ENCODE measurements at regions not wholly inside any gene's neighbourhood (a gene's known extent, or its start where the extent isn't known, plus 50 kb on each side); places are given as distances from the start of the nearest gene placed in this dataset.

GRCh38 chr7:13321316-13321715 lies 633.9 kb downstream of the ARL4A start:
- H3K36me3 ChIP-seq (ENCODE audit: control insufficient read depth, insufficient read depth, low read length), result no peaks in the 10 kb centered on the region
- no peak for DNase-seq
- H3K9ac ChIP-seq (ENCODE audit: low read length), result no peak overlapping the region
- no peak overlapping the region for H3K18ac ChIP-seq (ENCODE audit: low read length)
- H2BK5ac ChIP-seq (ENCODE audit: low read length), result no peak overlapping the region
- H3K79me2 ChIP-seq (ENCODE audit: control insufficient read depth, insufficient read depth, low read length), result no peaks in the 10 kb centered on the region
- no peak overlapping the region for H3K4me2 ChIP-seq (ENCODE audit: low read length)
- no peaks in the 10 kb centered on the region for H3K79me1 ChIP-seq (ENCODE audit: low read length)
- no peak overlapping the region for H3K23ac ChIP-seq (ENCODE audit: low read length)
- H2BK120ac ChIP-seq (ENCODE audit: low read depth, low read length), result no peak overlapping the region
- H3K4me3 ChIP-seq (ENCODE audit: low read length), result no peak overlapping the region
- WGBS (ENCODE audit: extremely low coverage, insufficient coverage, low lambda C conversion rate), result no CpG with 5 or more reads among the region's 2 CpGs
- H3K56ac ChIP-seq (ENCODE audit: low read length), result no peak overlapping the region
- no peak overlapping the region for H3K27ac ChIP-seq (ENCODE audit: low read depth, low read length)
- H3K27me3 ChIP-seq (ENCODE audit: insufficient read depth, low read length, poor library complexity), result no peaks in the 10 kb centered on the region
- no peak overlapping the region for H4K5ac ChIP-seq (ENCODE audit: low read length)
- no peak overlapping the region for H4K8ac ChIP-seq (ENCODE audit: low read depth, low read length)
- H2BK15ac ChIP-seq (replicated peaks; ENCODE audit: low read depth), result no peak overlapping the region
- no peaks in the 10 kb centered on the region for H3K4me1 ChIP-seq (ENCODE audit: control insufficient read depth, low read depth, low read length)
- no peak overlapping the region for H2AK5ac ChIP-seq (ENCODE audit: low read length)
- H3K4ac ChIP-seq (ENCODE audit: low read depth, low read length), result no peak overlapping the region

GRCh38 chr7:13322126-13322525 lies 634.7 kb downstream of the ARL4A start:
- WGBS (ENCODE audit: extremely low coverage, insufficient coverage, low lambda C conversion rate), result no CpG with 5 or more reads among the region's 5 CpGs
- no peaks in the 10 kb centered on the region for H3K4me1 ChIP-seq (ENCODE audit: control insufficient read depth, low read depth, low read length)

GRCh38 chr7:13327669-13328068 lies 640.2 kb downstream of the ARL4A start:
- Histone ChIP-seq H3K79me2 (ENCODE audit: control insufficient read depth, insufficient read depth, low read length) (no peaks in the 10 kb centered on the region), H3K9ac (ENCODE audit: low read length) (no peak overlapping the region), H2AK5ac (ENCODE audit: low read length) (no peak overlapping the region), H3K27me3 (ENCODE audit: insufficient read depth, low read length, poor library complexity) (no peaks in the 10 kb centered on the region), H4K8ac (ENCODE audit: low read depth, low read length) (no peak overlapping the region), H3K4me3 (ENCODE audit: low read length) (no peak overlapping the region), H3K27ac (ENCODE audit: low read depth, low read length) (no peak overlapping the region), H3K4me1 (ENCODE audit: control insufficient read depth, low read depth, low read length) (no peaks in the 10 kb centered on the region), H3K4ac (ENCODE audit: low read depth, low read length) (no peak overlapping the region), H2BK120ac (ENCODE audit: low read depth, low read length) (no peak overlapping the region), H3K36me3 (ENCODE audit: control insufficient read depth, insufficient read depth, low read length) (no peaks in the 10 kb centered on the region), H3K56ac (ENCODE audit: low read length) (no peak overlapping the region), H3K79me1 (ENCODE audit: low read length) (no peaks in the 10 kb centered on the region), H2BK5ac (ENCODE audit: low read length) (no peak overlapping the region), H3K18ac (ENCODE audit: low read length) (no peak overlapping the region), H4K5ac (ENCODE audit: low read length) (no peak overlapping the region), H2BK15ac (replicated peaks; ENCODE audit: low read depth) (no peak overlapping the region), H3K4me2 (ENCODE audit: low read length) (no peak overlapping the region), H3K23ac (ENCODE audit: low read length) (no peak overlapping the region)
- 100% methylated on average over 1 of the region's 1 CpG for WGBS (ENCODE audit: extremely low coverage, insufficient coverage, low lambda C conversion rate)
- DNase-seq, result no peak

More at GRCh38 chr7:13322126-13322525, 634.7 kb downstream of the ARL4A start:
- H3K23ac ChIP-seq (ENCODE audit: low read length), result no peak overlapping the region
- no peak overlapping the region for H3K4ac ChIP-seq (ENCODE audit: low read depth, low read length)
- H4K5ac ChIP-seq (ENCODE audit: low read length), result no peak overlapping the region
- H2AK5ac ChIP-seq (ENCODE audit: low read length), result no peak overlapping the region
- H3K4me3 ChIP-seq (ENCODE audit: low read length), result no peak overlapping the region
- no peak overlapping the region for H2BK5ac ChIP-seq (ENCODE audit: low read length)
- H3K27me3 ChIP-seq (ENCODE audit: insufficient read depth, low read length, poor library complexity), result no peaks in the 10 kb centered on the region
- no peak overlapping the region for H2BK120ac ChIP-seq (ENCODE audit: low read depth, low read length)
- H3K79me2 ChIP-seq (ENCODE audit: control insufficient read depth, insufficient read depth, low read length), result no peaks in the 10 kb centered on the region
- H3K56ac ChIP-seq (ENCODE audit: low read length), result no peak overlapping the region
- no peaks in the 10 kb centered on the region for H3K79me1 ChIP-seq (ENCODE audit: low read length)
- H3K9ac ChIP-seq (ENCODE audit: low read length), result no peak overlapping the region
- no peak overlapping the region for H2BK15ac ChIP-seq (replicated peaks; ENCODE audit: low read depth)
- H3K18ac ChIP-seq (ENCODE audit: low read length), result no peak overlapping the region
- H3K36me3 ChIP-seq (ENCODE audit: control insufficient read depth, insufficient read depth, low read length), result no peaks in the 10 kb centered on the region
- H4K8ac ChIP-seq (ENCODE audit: low read depth, low read length), result no peak overlapping the region
- H3K4me2 ChIP-seq (ENCODE audit: low read length), result no peak overlapping the region
- DNase-seq, result no peak
- no peak overlapping the region for H3K27ac ChIP-seq (ENCODE audit: low read depth, low read length)

- Histone ChIP-seq H2BK15ac (replicated peaks; ENCODE audit: low read depth) (no peak overlapping the region), H2BK5ac (ENCODE audit: low read length) (no peak overlapping the region)
- no CpG with 5 or more reads among the region's 1 CpG for WGBS (ENCODE audit: extremely low coverage, insufficient coverage, low lambda C conversion rate)
These were observed 645.9 kb downstream of the ARL4A start for GRCh38 chr7:13333371-13333770.

GRCh38 chr7:13336227-13336626 lies 648.8 kb downstream of the ARL4A start:
- no peaks in the 10 kb centered on the region for H3K36me3 ChIP-seq (ENCODE audit: control insufficient read depth, insufficient read depth, low read length)
- H3K27ac ChIP-seq (ENCODE audit: low read depth, low read length), result no peak overlapping the region
- no peaks in the 10 kb centered on the region for H3K4me1 ChIP-seq (ENCODE audit: control insufficient read depth, low read depth, low read length)
- WGBS (ENCODE audit: extremely low coverage, insufficient coverage, low lambda C conversion rate), result no CpG with 5 or more reads among the region's 4 CpGs
- no peak overlapping the region for H3K18ac ChIP-seq (ENCODE audit: low read length)
- no peak overlapping the region for H3K56ac ChIP-seq (ENCODE audit: low read length)
- no peak overlapping the region for H3K9ac ChIP-seq (ENCODE audit: low read length)
- no peak overlapping the region for H3K4ac ChIP-seq (ENCODE audit: low read depth, low read length)
- H4K8ac ChIP-seq (ENCODE audit: low read depth, low read length), result no peak overlapping the region
- H3K79me1 ChIP-seq (ENCODE audit: low read length), result no peaks in the 10 kb centered on the region
- no peak overlapping the region for H2BK15ac ChIP-seq (replicated peaks; ENCODE audit: low read depth)
- H3K79me2 ChIP-seq (ENCODE audit: control insufficient read depth, insufficient read depth, low read length), result no peaks in the 10 kb centered on the region
- no peak overlapping the region for H2BK5ac ChIP-seq (ENCODE audit: low read length)
- no peak overlapping the region for H2AK5ac ChIP-seq (ENCODE audit: low read length)
- no peak overlapping the region for H3K4me3 ChIP-seq (ENCODE audit: low read length)
- H2BK120ac ChIP-seq (ENCODE audit: low read depth, low read length), result no peak overlapping the region
- no peak for DNase-seq
- H4K5ac ChIP-seq (ENCODE audit: low read length), result no peak overlapping the region
- H3K23ac ChIP-seq (ENCODE audit: low read length), result no peak overlapping the region
- H3K4me2 ChIP-seq (ENCODE audit: low read length), result no peak overlapping the region
- H3K27me3 ChIP-seq (ENCODE audit: insufficient read depth, low read length, poor library complexity), result no peaks in the 10 kb centered on the region

More at GRCh38 chr7:13333371-13333770, 645.9 kb downstream of the ARL4A start:
- no peak for DNase-seq
- Histone ChIP-seq H4K8ac (ENCODE audit: low read depth, low read length) (no peak overlapping the region), H3K27me3 (ENCODE audit: insufficient read depth, low read length, poor library complexity) (no peaks in the 10 kb centered on the region), H3K4me3 (ENCODE audit: low read length) (no peak overlapping the region), H3K27ac (ENCODE audit: low read depth, low read length) (no peak overlapping the region), H3K9ac (ENCODE audit: low read length) (no peak overlapping the region), H3K4me2 (ENCODE audit: low read length) (no peak overlapping the region), H2AK5ac (ENCODE audit: low read length) (no peak overlapping the region), H4K5ac (ENCODE audit: low read length) (no peak overlapping the region), H3K18ac (ENCODE audit: low read length) (no peak overlapping the region), H3K79me1 (ENCODE audit: low read length) (no peaks in the 10 kb centered on the region), H3K23ac (ENCODE audit: low read length) (no peak overlapping the region), H3K79me2 (ENCODE audit: control insufficient read depth, insufficient read depth, low read length) (no peaks in the 10 kb centered on the region), H3K4ac (ENCODE audit: low read depth, low read length) (no peak overlapping the region), H3K4me1 (ENCODE audit: control insufficient read depth, low read depth, low read length) (no peaks in the 10 kb centered on the region), H3K56ac (ENCODE audit: low read length) (no peak overlapping the region), H3K36me3 (ENCODE audit: control insufficient read depth, insufficient read depth, low read length) (no peaks in the 10 kb centered on the region), H2BK120ac (ENCODE audit: low read depth, low read length) (no peak overlapping the region)

GRCh38 chr7:13352677-13353076 lies 636.8 kb downstream of the ETV1 start:
- no peak overlapping the region for H3K4ac ChIP-seq (ENCODE audit: low read depth, low read length)
- no peaks in the 10 kb centered on the region for H3K79me2 ChIP-seq (ENCODE audit: control insufficient read depth, insufficient read depth, low read length)
- peak; percentile 7 for DNase-seq
- H3K36me3 ChIP-seq (ENCODE audit: control insufficient read depth, insufficient read depth, low read length), result no peaks in the 10 kb centered on the region
- H2BK5ac ChIP-seq (ENCODE audit: low read length), result no peak overlapping the region
- H2BK15ac ChIP-seq (replicated peaks; ENCODE audit: low read depth), result no peak overlapping the region
- H3K9ac ChIP-seq (ENCODE audit: low read length), result no peak overlapping the region
- H4K8ac ChIP-seq (ENCODE audit: low read depth, low read length), result no peak overlapping the region
- no peaks in the 10 kb centered on the region for H3K79me1 ChIP-seq (ENCODE audit: low read length)
- no peak overlapping the region for H3K18ac ChIP-seq (ENCODE audit: low read length)
- no peak overlapping the region for H3K56ac ChIP-seq (ENCODE audit: low read length)
- no peak overlapping the region for H3K4me2 ChIP-seq (ENCODE audit: low read length)
- H3K27ac ChIP-seq (ENCODE audit: low read depth, low read length), result no peak overlapping the region
- H2BK120ac ChIP-seq (ENCODE audit: low read depth, low read length), result no peak overlapping the region
- WGBS (ENCODE audit: extremely low coverage, insufficient coverage, low lambda C conversion rate), result no CpG with 5 or more reads among the region's 1 CpG
- H4K5ac ChIP-seq (ENCODE audit: low read length), result no peak overlapping the region
- no peak overlapping the region for H3K23ac ChIP-seq (ENCODE audit: low read length)
- no peaks in the 10 kb centered on the region for H3K4me1 ChIP-seq (ENCODE audit: control insufficient read depth, low read depth, low read length)
- no peak overlapping the region for H2AK5ac ChIP-seq (ENCODE audit: low read length)
- no peaks in the 10 kb centered on the region for H3K27me3 ChIP-seq (ENCODE audit: insufficient read depth, low read length, poor library complexity)
- H3K4me3 ChIP-seq (ENCODE audit: low read length), result no peak overlapping the region

Measured in mesendoderm (in vitro differentiated cells).